ENCODE measurements at regions not wholly inside any gene's neighbourhood (a gene's known extent, or its start where the extent isn't known, plus 50 kb on each side); places are given as distances from the start of the nearest gene placed in this dataset.

DNA sequence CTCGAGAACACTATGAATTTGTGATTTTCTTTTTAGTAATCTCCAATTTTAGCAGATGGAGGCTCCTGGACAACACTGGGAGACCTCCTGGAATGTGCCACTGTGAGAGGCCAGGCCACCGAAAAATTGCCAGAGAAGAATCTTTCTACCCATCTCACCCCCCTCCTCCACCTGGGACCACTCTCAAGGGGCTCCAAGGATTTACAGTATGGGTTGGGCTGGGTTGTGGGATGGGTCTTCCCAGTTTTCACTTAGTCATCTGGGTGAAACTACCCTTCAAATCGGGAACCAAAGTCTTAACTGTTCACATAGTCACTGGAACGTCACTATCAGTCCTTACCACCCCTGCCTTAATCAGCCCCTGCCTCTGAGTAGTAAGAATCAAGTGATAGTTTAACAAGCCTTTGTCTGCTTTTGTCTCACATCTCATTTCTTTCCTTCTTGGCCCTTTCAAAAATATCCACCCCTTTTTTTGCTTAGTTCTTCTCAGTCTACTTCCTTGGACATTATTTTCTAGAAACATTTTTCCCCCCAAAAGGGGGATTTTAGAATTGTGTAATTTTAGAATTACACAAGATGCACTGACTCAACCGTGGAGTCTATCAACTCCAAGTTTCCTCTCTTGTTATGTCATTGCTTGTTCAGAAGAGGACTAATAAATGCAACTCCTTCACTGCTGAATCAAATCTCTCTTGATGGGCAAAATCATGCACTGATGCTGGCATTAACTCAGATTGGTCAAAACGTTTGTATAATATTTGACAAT is 148.2 kb upstream of the MOCS1 start:
- TF ChIP-seq, protein P1, sequence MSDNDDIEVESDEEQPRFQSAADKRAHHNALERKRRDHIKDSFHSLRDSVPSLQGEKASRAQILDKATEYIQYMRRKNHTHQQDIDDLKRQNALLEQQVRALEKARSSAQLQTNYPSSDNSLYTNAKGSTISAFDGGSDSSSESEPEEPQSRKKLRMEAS (IDR thresholded peaks at IDR 0.05; ENCODE audit: low read depth, low read length), result no peak
- TF ChIP-seq, protein P2, sequence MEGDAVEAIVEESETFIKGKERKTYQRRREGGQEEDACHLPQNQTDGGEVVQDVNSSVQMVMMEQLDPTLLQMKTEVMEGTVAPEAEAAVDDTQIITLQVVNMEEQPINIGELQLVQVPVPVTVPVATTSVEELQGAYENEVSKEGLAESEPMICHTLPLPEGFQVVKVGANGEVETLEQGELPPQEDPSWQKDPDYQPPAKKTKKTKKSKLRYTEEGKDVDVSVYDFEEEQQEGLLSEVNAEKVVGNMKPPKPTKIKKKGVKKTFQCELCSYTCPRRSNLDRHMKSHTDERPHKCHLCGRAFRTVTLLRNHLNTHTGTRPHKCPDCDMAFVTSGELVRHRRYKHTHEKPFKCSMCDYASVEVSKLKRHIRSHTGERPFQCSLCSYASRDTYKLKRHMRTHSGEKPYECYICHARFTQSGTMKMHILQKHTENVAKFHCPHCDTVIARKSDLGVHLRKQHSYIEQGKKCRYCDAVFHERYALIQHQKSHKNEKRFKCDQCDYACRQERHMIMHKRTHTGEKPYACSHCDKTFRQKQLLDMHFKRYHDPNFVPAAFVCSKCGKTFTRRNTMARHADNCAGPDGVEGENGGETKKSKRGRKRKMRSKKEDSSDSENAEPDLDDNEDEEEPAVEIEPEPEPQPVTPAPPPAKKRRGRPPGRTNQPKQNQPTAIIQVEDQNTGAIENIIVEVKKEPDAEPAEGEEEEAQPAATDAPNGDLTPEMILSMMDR (IDR thresholded peaks at IDR 0.05; ENCODE audit: low read depth, low read length), result no peak
- TF ChIP-seq POLR2A (IDR thresholded peaks at IDR 0.05; ENCODE audit: extremely low read depth, insufficient read length), result no peak
- TF ChIP-seq MYC (IDR thresholded peaks at IDR 0.05; ENCODE audit: low read depth, low read length), result no peak
- no peak overlapping the region for H3K4me3 ChIP-seq (ENCODE audit: low read depth, low read length)
- no peak for DNase-seq (ENCODE audit: low read depth)

DNA sequence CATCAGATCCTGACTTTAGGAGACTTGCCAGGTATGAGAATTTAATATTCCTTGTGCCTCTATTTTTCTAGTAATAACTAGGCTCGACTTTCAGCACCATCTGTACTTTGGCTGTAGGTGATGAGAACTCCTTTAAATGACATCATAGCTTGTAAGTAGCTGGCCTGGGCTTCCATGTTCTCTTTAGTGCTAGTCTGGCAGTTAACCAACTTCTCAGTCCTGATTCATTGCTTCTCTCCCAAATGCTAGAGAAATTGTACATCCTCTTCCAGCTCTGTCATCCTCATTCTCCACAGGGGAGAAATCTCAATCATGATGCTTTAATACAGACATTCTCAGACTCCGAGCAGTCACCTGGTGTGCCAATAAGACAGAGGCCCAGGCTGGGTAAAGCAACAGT is 143.5 kb upstream of the MOCS1 start:
- TF ChIP-seq, protein P1 (IDR thresholded peaks at IDR 0.05; ENCODE audit: low read depth, low read length), result no peak
- TF ChIP-seq, protein P2 (IDR thresholded peaks at IDR 0.05; ENCODE audit: low read depth, low read length), result no peak
- no peak for TF ChIP-seq MYC (IDR thresholded peaks at IDR 0.05; ENCODE audit: low read depth, low read length)
- TF ChIP-seq POLR2A (IDR thresholded peaks at IDR 0.05; ENCODE audit: extremely low read depth, insufficient read length), result no peak
- no peak for DNase-seq (ENCODE audit: low read depth)
- no peak overlapping the region for H3K4me3 ChIP-seq (ENCODE audit: low read depth, low read length)

DNA sequence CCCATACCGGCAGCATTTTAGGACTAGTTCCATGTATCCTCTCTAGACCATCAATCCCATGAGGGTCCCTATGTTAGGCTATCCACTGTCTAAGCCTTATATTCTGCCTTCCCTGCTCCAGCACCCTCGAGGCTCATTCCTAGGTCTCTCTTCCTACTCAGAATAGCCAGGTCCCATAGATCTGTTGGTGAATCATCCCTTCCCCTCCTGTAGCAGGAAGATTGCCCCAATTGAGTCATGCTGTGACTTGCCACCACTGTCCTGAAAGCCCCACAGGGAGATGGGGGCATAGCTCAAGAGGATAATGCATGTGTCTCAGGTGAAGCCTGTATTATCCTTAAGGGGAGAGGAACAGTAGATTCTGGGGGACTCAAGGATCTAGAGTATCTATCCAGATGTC is 143.1 kb upstream of the MOCS1 start:
- H3K4me3 ChIP-seq (ENCODE audit: low read depth, low read length), result no peak overlapping the region
- TF ChIP-seq, protein P2 (IDR thresholded peaks at IDR 0.05; ENCODE audit: low read depth, low read length), result no peak
- no peak for TF ChIP-seq MYC (IDR thresholded peaks at IDR 0.05; ENCODE audit: low read depth, low read length)
- TF ChIP-seq POLR2A (IDR thresholded peaks at IDR 0.05; ENCODE audit: extremely low read depth, insufficient read length), result no peak
- TF ChIP-seq, protein P1 (IDR thresholded peaks at IDR 0.05; ENCODE audit: low read depth, low read length), result no peak
- DNase-seq (ENCODE audit: low read depth), result no peak

DNA sequence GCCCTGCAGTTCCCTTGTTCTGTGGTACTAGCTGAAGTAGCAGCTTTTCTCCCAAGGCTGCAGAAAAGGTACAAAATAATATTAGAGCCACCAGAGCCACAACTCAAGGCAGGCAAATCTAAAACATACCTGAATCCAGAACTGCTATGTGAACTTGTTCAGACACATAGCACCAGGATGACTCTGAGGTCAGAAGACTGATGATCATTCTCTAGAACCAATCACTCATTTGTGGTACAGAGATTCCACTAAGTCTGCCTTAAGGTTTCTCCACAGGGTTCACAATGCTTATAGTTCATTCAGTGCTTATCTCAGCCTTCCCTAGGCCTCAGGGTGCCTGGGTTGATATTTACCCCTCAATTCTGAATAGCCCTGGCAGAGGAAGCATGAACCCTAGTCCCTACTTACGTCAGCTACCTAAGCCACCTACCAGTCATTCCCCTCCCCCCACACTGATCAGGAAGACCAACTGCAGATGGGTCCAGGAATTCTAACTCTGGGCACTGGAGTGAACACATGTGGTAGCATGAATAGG is 140.9 kb upstream of the MOCS1 start:
- no peak for TF ChIP-seq POLR2A (IDR thresholded peaks at IDR 0.05; ENCODE audit: extremely low read depth, insufficient read length)
- TF ChIP-seq, protein P1 (IDR thresholded peaks at IDR 0.05; ENCODE audit: low read depth, low read length), result no peak
- TF ChIP-seq, protein P2 (IDR thresholded peaks at IDR 0.05; ENCODE audit: low read depth, low read length), result no peak
- no peak for TF ChIP-seq MYC (IDR thresholded peaks at IDR 0.05; ENCODE audit: low read depth, low read length)
- no peak for DNase-seq (ENCODE audit: low read depth)
- H3K4me3 ChIP-seq (ENCODE audit: low read depth, low read length), result no peak overlapping the region

DNA sequence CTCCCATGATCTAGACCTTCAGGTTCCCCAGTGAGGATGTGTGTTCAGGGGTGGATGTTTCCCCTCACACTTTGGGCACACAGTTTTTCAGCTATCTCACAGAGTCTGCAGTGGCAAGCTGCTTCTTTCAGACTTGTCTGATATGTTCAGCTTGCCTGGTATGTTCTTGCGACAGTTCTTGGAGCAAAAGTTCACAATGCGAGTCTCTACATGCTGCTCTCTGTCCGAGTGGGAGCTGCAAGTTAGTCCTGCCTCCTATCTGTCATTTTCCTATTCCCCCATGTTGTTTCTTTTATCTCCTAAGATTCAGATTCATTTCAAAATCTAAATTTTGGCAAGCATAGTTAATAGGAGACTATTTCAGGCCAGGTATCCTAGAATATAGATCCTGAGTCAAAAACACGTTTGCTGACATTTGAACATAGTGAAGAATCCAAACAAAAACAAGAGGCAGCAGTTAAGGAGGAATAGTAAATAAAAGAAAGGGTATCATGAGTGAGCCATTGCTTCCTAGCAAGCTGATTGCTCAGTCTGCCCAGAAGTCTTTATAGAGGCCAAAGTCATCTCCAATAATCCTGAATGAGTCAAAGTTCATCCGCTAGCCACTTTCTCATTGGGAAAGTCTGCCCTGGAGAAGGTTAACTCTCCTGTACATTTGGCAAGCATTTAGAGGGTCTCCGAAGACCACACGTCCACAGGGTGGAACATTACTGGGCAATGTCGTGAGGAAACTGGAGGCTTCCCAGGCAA is 140.2 kb upstream of the MOCS1 start:
- H3K4me3 ChIP-seq (ENCODE audit: low read depth, low read length), result no peak overlapping the region
- TF ChIP-seq MYC (IDR thresholded peaks at IDR 0.05; ENCODE audit: low read depth, low read length), result no peak
- TF ChIP-seq POLR2A (IDR thresholded peaks at IDR 0.05; ENCODE audit: extremely low read depth, insufficient read length), result no peak
- TF ChIP-seq, protein P1 (IDR thresholded peaks at IDR 0.05; ENCODE audit: low read depth, low read length), result no peak
- TF ChIP-seq, protein P2 (IDR thresholded peaks at IDR 0.05; ENCODE audit: low read depth, low read length), result no peak
- no peak for DNase-seq (ENCODE audit: low read depth)

Data from NB4 (cell line).